BJ (cell line): ENCODE measurements at regions not wholly inside any gene's neighbourhood (a gene's known extent, or its start where the extent isn't known, plus 50 kb on each side); places are given as distances from the start of the nearest gene placed in this dataset.

Experiments
- CTCF ChIA-PET: fragments of 350-600 bp; formaldehyde crosslinking; extraction: SDS; loops from one replicate; lab custom pipeline; 2021; ENCODE audit warnings: antibody characterized with exemption, inconsistent platforms; lab: Yijun Ruan, JAX
- POLR2A ChIA-PET: fragments of 300-600 bp; sonication (Branson Sonifier 250); formaldehyde crosslinking; extraction: SDS; loops from one replicate; lab custom pipeline; 2021; ENCODE audit warnings: antibody characterized with exemption; lab: Charles Lee
- DNase-seq: peaks from one replicate; pipeline ENCODE4 v3.0.0-alpha.2; 2011; ENCODE audit warnings: low read depth
- H3K27me3 ChIP-seq: 2 replicates; pipeline ENCODE4 v1.6.0; 2011; ENCODE audit warnings: low read length; ENCODE audit not compliant: control insufficient read depth, insufficient read depth
- H3K36me3 ChIP-seq: 2 replicates; pipeline ENCODE4 v1.5.1; 2011; ENCODE audit warnings: low read length; ENCODE audit not compliant: control insufficient read depth, insufficient read depth
- H3K4me3 ChIP-seq: 2 replicates; pipeline ENCODE4 v1.5.1; 2011; ENCODE audit warnings: low read depth, mild to moderate bottlenecking, control low read depth, low read length
- TF ChIP-seq, protein P1 (sequence below): IDR thresholded peaks from 2 replicates; pipeline ENCODE4 v1.5.1; 2011; ENCODE audit warnings: low read depth, mild to moderate bottlenecking, control low read depth, inconsistent platforms, low read length, moderate library complexity; ENCODE audit not compliant: insufficient read depth

DNA sequence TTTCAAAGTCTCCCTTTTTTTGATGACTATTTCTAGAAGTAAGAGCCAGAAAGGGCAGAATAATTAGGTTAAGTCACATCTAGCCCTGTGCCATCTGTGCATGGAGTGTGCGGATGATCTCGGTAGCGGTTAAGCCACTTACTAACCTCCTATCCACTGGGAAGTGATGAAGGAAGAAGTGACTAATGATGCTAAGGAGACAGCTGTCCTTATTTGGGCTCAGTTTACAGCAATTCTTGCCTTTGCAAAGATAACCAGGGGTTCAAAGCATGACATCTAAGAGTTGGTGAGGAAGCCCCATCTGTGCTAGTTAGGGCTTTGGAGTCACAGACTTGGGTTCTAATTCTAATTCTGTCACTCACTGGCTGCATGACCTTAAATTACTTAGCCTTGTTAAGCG lies 62.4 kb upstream of the RREB1 start:
- no peaks in the 10 kb centered on the region for H3K36me3 ChIP-seq
- ChIA-PET POLR2A (interaction anchor here (0.6 kb wide), 1 partner anchor 198 kb away, joined by 5 read pairs; no protein-coding TSS in a partner anchor), CTCF (interaction anchor here (1.5 kb wide), 1 partner anchor 8 kb away, joined by 4 read pairs; no protein-coding TSS in a partner anchor)
- no peak overlapping the region for H3K4me3 ChIP-seq
- no peak for DNase-seq
- no peaks in the 10 kb centered on the region for H3K27me3 ChIP-seq
- TF ChIP-seq, protein P1, sequence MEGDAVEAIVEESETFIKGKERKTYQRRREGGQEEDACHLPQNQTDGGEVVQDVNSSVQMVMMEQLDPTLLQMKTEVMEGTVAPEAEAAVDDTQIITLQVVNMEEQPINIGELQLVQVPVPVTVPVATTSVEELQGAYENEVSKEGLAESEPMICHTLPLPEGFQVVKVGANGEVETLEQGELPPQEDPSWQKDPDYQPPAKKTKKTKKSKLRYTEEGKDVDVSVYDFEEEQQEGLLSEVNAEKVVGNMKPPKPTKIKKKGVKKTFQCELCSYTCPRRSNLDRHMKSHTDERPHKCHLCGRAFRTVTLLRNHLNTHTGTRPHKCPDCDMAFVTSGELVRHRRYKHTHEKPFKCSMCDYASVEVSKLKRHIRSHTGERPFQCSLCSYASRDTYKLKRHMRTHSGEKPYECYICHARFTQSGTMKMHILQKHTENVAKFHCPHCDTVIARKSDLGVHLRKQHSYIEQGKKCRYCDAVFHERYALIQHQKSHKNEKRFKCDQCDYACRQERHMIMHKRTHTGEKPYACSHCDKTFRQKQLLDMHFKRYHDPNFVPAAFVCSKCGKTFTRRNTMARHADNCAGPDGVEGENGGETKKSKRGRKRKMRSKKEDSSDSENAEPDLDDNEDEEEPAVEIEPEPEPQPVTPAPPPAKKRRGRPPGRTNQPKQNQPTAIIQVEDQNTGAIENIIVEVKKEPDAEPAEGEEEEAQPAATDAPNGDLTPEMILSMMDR, result no peak

GRCh38 chr6:7045746-7046145 lies 62.0 kb upstream of the RREB1 start:
- ChIA-PET POLR2A (interaction anchor here (0.6 kb wide), 1 partner anchor 198 kb away, joined by 5 read pairs; no protein-coding TSS in a partner anchor), CTCF (interaction anchor here (1.5 kb wide), 1 partner anchor 9 kb away, joined by 4 read pairs; no protein-coding TSS in a partner anchor)
- TF ChIP-seq, protein P1, result no peak

DNA sequence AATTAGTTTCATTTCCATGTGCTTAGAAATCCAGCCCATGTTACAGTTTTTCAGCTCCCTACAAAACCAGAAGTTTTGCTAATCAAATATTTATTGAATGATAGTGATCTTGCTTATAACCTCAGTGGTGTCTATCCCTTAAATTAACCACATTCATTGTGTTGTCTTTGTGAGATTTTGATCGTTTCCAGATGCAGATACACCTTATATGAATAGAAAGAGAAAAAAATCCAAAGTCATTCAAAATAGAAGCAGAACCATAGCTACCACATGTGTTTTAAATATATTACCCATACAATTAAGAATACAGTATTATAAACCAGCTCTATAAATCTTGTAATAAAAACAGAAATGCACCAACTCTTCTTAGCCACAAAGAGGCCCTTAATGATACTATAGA lies 60.6 kb upstream of the RREB1 start:
- Histone ChIP-seq H3K36me3 (no peaks in the 10 kb centered on the region), H3K27me3 (no peaks in the 10 kb centered on the region), H3K4me3 (no peak overlapping the region)
- ChIA-PET CTCF (interaction anchor here (1.0 to 1.2 kb wide), 2 partner anchors 9 kb away, joined by 4 read pairs; no protein-coding TSS in a partner anchor), POLR2A (no interaction called here)
- DNase-seq, result no peak
- TF ChIP-seq, protein P1, result no peak

More at GRCh38 chr6:7045746-7046145, 62.0 kb upstream of the RREB1 start:
- DNase-seq, result no peak
- H3K4me3 ChIP-seq, result no peak overlapping the region
- no peaks in the 10 kb centered on the region for H3K27me3 ChIP-seq
- no peaks in the 10 kb centered on the region for H3K36me3 ChIP-seq

DNA sequence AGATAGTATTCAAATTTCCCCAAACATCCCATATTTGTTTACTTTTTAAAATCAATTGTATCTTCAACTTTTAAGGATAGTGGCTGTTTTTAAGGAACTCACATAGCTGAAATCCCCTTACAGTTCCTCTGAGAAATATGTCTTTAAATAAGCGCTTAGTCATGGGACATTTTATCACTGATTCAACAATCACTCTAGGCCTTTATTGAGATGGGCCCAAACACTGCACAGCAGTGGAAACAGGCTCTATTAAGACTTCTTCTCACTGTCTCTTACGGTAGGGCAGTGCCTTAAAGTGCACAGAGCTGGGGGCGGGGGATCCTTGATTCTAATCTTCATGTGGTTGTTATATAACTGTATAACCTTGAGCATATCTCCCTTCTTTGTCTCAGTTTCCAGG lies 59.8 kb upstream of the RREB1 start:
- TF ChIP-seq, protein P1, result no peak
- ChIA-PET CTCF (interaction anchor here (1.0 kb wide), 1 partner anchor 8 kb away, joined by 4 read pairs; no protein-coding TSS in a partner anchor), POLR2A (no interaction called here)
- Histone ChIP-seq H3K36me3 (no peaks in the 10 kb centered on the region), H3K4me3 (no peak overlapping the region), H3K27me3 (no peaks in the 10 kb centered on the region)
- no peak for DNase-seq

DNA sequence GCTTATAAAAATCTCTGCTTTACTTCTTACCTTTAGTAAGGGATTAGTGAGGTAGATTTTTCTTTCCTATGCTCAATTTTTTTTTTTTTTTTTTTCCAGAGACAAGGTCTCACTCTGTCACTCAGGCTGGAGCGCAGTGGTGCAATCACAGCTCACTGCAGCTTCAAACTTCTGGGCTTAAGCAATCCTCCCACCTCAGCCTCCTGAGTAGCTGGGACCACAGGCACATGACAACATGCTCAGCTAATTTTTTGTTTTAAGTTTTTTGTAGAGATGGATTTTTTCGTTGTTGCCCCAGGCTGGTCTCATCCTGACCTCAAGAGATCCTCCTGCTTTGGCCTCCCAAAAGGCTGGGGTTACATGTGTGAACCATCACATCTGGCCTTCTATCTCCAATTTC lies 58.9 kb upstream of the RREB1 start:
- H3K27me3 ChIP-seq, result no peaks in the 10 kb centered on the region
- POLR2A ChIA-PET, result no interaction called here
- DNase-seq, result no peak
- CTCF ChIA-PET, result interaction anchor here (1.0 kb wide), 1 partner anchor 16 kb away, joined by 3 read pairs; no protein-coding TSS in a partner anchor
- H3K36me3 ChIP-seq, result no peaks in the 10 kb centered on the region
- TF ChIP-seq, protein P1, result no peak
- H3K4me3 ChIP-seq, result no peak overlapping the region
